PFSK-1 (cell line): ENCODE measurements at regions not wholly inside any gene's neighbourhood (a gene's known extent, or its start where the extent isn't known, plus 50 kb on each side); places are given as distances from the start of the nearest gene placed in this dataset.

Experiments used
- FOXP2 ChIP-seq: optimal IDR thresholded peaks from 2 replicates; pipeline ENCODE3; 2011; ENCODE audit warnings: borderline replicate concordance, control low read depth, inconsistent platforms; ENCODE audit not compliant: insufficient read depth; ENCODE audit errors: extremely low read length, extremely low read depth
- POLR2AphosphoS5 ChIP-seq: IDR thresholded peaks from 2 replicates; pipeline ENCODE4 v1.6.1; 2012; ENCODE audit warnings: low read depth, mild to moderate bottlenecking, control low read depth, low read length, moderate library complexity
- SIN3A ChIP-seq: IDR thresholded peaks from 2 replicates; pipeline ENCODE4 v1.6.1; 2012; ENCODE audit warnings: mild to moderate bottlenecking, low read length, moderate library complexity, borderline replicate concordance; ENCODE audit not compliant: insufficient read depth
- TAF1 ChIP-seq: IDR thresholded peaks from 2 replicates; pipeline ENCODE4 v1.6.1; 2012; ENCODE audit warnings: low read length, control low read depth, borderline replicate concordance; ENCODE audit not compliant: insufficient read depth
- TF ChIP-seq, protein P1 (sequence below), 2 experiments: IDR thresholded peaks; 2 replicates each; pipeline versions ENCODE4 v1.6.1 to v1.8.0; 2011 to 2012; ENCODE audit warnings: low read depth in 2 of 2, low read length in 2 of 2, control low read depth in 1 of 2, inconsistent platforms in 1 of 2, mild to moderate bottlenecking in 1 of 2, moderate library complexity in 1 of 2; ENCODE audit not compliant: insufficient read depth in 1 of 2

GRCh38 chr1:244205171-244205570 is 154.1 kb downstream of the ZBTB18 start:
- TF ChIP-seq, protein P1, sequence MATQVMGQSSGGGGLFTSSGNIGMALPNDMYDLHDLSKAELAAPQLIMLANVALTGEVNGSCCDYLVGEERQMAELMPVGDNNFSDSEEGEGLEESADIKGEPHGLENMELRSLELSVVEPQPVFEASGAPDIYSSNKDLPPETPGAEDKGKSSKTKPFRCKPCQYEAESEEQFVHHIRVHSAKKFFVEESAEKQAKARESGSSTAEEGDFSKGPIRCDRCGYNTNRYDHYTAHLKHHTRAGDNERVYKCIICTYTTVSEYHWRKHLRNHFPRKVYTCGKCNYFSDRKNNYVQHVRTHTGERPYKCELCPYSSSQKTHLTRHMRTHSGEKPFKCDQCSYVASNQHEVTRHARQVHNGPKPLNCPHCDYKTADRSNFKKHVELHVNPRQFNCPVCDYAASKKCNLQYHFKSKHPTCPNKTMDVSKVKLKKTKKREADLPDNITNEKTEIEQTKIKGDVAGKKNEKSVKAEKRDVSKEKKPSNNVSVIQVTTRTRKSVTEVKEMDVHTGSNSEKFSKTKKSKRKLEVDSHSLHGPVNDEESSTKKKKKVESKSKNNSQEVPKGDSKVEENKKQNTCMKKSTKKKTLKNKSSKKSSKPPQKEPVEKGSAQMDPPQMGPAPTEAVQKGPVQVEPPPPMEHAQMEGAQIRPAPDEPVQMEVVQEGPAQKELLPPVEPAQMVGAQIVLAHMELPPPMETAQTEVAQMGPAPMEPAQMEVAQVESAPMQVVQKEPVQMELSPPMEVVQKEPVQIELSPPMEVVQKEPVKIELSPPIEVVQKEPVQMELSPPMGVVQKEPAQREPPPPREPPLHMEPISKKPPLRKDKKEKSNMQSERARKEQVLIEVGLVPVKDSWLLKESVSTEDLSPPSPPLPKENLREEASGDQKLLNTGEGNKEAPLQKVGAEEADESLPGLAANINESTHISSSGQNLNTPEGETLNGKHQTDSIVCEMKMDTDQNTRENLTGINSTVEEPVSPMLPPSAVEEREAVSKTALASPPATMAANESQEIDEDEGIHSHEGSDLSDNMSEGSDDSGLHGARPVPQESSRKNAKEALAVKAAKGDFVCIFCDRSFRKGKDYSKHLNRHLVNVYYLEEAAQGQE (IDR thresholded peaks at IDR 0.05; ENCODE audit: insufficient read depth in 1 of 2, low read depth in 2 of 2, low read length in 2 of 2): no peak
- no peak for TF ChIP-seq SIN3A
- no peak for TF ChIP-seq POLR2AphosphoS5
- no peak for TF ChIP-seq FOXP2
- TF ChIP-seq TAF1: no peak

DNA sequence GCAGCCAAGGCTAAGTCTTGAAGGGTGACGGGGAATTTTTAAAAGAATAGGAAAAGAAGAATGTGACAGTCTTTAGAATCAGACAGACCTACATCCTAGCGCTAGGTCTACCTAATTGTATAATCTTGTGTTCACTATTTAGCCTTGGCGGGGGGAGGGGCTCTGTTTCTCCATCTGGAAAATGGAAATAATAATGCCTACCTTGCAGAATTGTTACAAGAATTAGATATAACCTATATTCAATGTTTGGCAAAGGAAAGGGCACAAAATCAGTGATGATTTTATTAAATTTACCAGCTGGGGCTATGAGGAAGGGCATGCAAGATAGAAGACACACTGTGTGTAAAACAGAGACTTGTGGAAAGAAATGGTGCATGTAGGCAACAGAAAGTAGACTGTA is 154.8 kb downstream of the ZBTB18 start:
- TF ChIP-seq POLR2AphosphoS5 (no peak), TAF1 (no peak)

GRCh38 chr1:244207042-244207934 is 156.2 kb downstream of the ZBTB18 start:
- TF ChIP-seq, protein P1 (IDR thresholded peaks at IDR 0.05; ENCODE audit: insufficient read depth in 1 of 2, low read depth in 2 of 2, low read length in 2 of 2): no peak
- TF ChIP-seq SIN3A (no peak), FOXP2 (no peak), TAF1 (no peak), POLR2AphosphoS5 (no peak)

- TF ChIP-seq, protein P1 (IDR thresholded peaks at IDR 0.05; ENCODE audit: insufficient read depth in 1 of 2, low read depth in 2 of 2, low read length in 2 of 2): no peak
- TF ChIP-seq TAF1 (no peak), FOXP2 (no peak), SIN3A (no peak), POLR2AphosphoS5 (no peak)
Measured at GRCh38 chr1:244207935-244208244, 156.8 kb downstream of the ZBTB18 start.

DNA sequence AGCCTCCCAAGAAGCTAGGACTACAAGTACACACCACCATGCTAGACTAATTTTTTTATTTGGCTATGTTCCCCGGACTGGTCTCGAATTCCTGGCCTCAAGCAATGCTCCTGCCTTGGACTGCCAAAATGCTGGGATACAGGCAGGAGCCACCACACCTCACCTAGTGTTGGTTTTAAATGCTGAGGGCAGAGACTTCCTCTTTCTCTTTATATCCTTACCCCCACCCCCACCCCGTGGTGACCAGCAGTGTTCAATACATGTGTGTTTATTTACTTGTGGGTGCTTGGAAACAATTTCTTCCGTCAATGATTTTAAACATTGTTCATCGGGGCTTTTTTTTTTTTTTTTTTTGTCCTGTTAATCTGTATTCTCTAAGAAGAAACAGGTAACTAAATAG is 158.9 kb downstream of the ZBTB18 start:
- no peak for TF ChIP-seq POLR2AphosphoS5

DNA sequence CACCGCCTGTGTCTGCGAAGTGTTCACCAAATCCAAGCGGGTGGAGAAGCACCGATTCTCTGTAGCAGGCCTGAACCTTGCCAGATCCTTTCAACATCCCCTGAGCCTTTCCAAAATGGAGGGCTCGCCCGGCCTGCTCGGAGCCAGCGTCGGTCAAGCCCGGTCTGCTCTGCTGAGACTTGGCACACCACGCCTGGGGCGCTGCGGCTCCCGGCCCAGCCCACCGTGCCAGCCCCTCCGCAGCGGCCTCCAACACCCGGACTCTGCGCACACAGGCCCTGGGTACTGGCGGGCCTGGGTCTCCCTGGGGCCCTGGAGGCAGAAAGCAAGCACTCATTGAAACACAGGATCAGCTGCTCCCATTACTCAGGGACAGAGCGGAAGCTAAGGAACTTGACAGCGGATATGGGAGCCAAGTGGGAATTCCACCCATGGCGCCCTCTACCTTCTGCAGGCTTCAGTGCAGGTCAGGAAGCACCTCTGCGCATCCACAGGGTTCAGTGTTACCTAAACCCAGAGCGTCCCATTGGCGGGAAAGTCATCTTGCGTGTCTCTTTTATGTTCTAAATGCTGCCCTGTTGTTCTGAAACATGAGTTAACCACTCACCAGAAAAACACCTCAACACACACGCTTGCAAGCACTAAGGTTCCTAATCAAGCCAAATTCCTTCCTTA is 159.9 kb downstream of the ZBTB18 start:
- TF ChIP-seq FOXP2: no peak
- TF ChIP-seq, protein P1 (IDR thresholded peaks at IDR 0.05; ENCODE audit: insufficient read depth in 1 of 2, low read depth in 2 of 2, low read length in 2 of 2): no peak
- no peak for TF ChIP-seq POLR2AphosphoS5
- no peak for TF ChIP-seq TAF1
- no peak for TF ChIP-seq SIN3A
